ENCODE measurements at regions not wholly inside any gene's neighbourhood (a gene's known extent, or its start where the extent isn't known, plus 50 kb on each side); places are given as distances from the start of the nearest gene placed in this dataset.

DNA sequence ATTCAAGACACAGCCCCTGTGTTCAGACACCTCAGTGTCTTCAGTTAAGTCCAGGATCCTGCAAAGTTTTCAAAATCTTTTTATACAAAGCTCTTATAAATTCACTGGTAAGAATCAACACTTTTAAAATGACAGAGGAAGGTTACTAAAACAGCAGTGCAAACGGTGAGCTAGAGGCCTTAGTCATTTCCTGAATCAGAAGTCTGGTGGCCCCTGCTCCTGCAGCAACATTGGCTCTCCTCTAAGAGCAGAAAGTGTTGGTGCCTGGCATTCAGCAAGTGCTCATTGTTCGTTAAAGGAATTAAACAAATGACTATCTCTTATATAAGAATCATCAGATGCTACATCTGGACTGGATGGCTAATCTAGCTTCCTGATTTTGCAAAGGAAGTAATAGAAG lies 282.9 kb downstream of the PTGER3 start:
- CTCF ChIA-PET, result no interaction called here
- Histone ChIP-seq H3K27me3 (ENCODE audit: insufficient read depth, low read length) (peaks cover 6% of the 10 kb centered on the region), H3K36me3 (ENCODE audit: control insufficient read depth in 1 of 2, insufficient read depth in 2 of 2, low read length in 2 of 2) (no peaks in the 10 kb centered on the region), H2AFZ (ENCODE audit: low read depth, low read length, poor library complexity, severe bottlenecking) (no peak overlapping the region), H3K9ac (ENCODE audit: low read length) (no peak overlapping the region), H3K4me3 (replicated peaks in 1 of 2; ENCODE audit: low read depth in 1 of 2, low read length in 2 of 2) (no peak overlapping the region), H3K4me1 (ENCODE audit: control insufficient read depth in 1 of 2, insufficient read depth in 2 of 2, low read length in 2 of 2) (no peaks in the 10 kb centered on the region), H3K79me2 (ENCODE audit: insufficient read depth, low read length) (no peaks in the 10 kb centered on the region), H4K20me1 (ENCODE audit: insufficient read depth) (no peaks in the 10 kb centered on the region), H3K9me2 (ENCODE audit: insufficient read depth) (no peaks in the 10 kb centered on the region), H3K4me2 (ENCODE audit: low read length) (no peak overlapping the region), H3K27ac (ENCODE audit: low read depth, low read length) (no peak overlapping the region), H3K9me3 (ENCODE audit: control insufficient read depth in 1 of 2, insufficient read depth in 1 of 2, low read depth in 1 of 2, low read length in 2 of 2) (no peaks in the 10 kb centered on the region)
- intact Hi-C loops (cut with micrococcal nuclease), result no loop called here
- POLR2A ChIA-PET, result no interaction called here
- ATAC-seq (no peak), DNase-seq (ENCODE audit: low read depth, low spot score) (no peak)
- RAD21 ChIA-PET (ENCODE audit: low non-redundant PET in 1 of 2, low total read pairs in 2 of 2, uncharacterized antibody in 2 of 2, unreplicated experiment in 2 of 2), result no interaction called here
- no TSS peak for BruUV-seq (replicated peaks)
- TF ChIP-seq SRF (IDR thresholded peaks at IDR 0.05; ENCODE audit: low read depth), result no peak
- no peak for TF ChIP-seq SP1 (IDR thresholded peaks at IDR 0.05; ENCODE audit: low read depth)
- TF ChIP-seq JUND (IDR thresholded peaks at IDR 0.05), result no peak
- no peak for TF ChIP-seq RAD21 (IDR thresholded peaks at IDR 0.05; ENCODE audit: low read depth)
- TF ChIP-seq EZH2 (IDR thresholded peaks at IDR 0.05), result no peak
- no peak for TF ChIP-seq CEBPB (IDR thresholded peaks at IDR 0.05; ENCODE audit: low read depth)
- TF ChIP-seq, protein P1, sequence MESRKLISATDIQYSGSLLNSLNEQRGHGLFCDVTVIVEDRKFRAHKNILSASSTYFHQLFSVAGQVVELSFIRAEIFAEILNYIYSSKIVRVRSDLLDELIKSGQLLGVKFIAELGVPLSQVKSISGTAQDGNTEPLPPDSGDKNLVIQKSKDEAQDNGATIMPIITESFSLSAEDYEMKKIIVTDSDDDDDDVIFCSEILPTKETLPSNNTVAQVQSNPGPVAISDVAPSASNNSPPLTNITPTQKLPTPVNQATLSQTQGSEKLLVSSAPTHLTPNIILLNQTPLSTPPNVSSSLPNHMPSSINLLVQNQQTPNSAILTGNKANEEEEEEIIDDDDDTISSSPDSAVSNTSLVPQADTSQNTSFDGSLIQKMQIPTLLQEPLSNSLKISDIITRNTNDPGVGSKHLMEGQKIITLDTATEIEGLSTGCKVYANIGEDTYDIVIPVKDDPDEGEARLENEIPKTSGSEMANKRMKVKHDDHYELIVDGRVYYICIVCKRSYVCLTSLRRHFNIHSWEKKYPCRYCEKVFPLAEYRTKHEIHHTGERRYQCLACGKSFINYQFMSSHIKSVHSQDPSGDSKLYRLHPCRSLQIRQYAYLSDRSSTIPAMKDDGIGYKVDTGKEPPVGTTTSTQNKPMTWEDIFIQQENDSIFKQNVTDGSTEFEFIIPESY (IDR thresholded peaks at IDR 0.05; ENCODE audit: extremely low read depth, insufficient replicate concordance, low read length), result no peak
- TF ChIP-seq YY1 (IDR thresholded peaks at IDR 0.05; ENCODE audit: extremely low read depth, insufficient replicate concordance, low read depth, low read length), result no peak
- no peak for TF ChIP-seq POLR2AphosphoS5 (IDR thresholded peaks at IDR 0.05; ENCODE audit: low read depth, low read length)

DNA sequence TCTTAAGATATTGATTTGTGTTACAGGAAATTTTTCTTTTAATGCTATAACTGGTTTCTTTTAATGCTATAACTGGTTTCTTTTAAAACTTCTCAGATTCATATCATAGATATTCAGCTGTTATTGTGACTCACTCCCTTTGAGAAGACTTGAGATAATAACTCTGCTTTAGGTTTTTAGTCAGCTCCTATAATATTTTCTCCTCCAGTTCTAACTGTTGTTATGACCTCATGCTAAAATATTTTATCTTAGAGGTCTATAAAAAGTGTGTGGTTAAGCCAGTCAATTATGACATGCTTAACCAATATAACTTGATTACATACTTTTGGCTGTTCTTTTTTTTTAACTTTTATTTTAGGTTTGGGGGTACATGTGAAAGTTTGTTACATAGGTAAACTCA lies 280.2 kb downstream of the PTGER3 start:
- no peak overlapping the region for H3K27ac ChIP-seq (ENCODE audit: low read depth, low read length)
- no peak overlapping the region for H3K4me2 ChIP-seq (ENCODE audit: low read length)
- H3K79me2 ChIP-seq (ENCODE audit: insufficient read depth, low read length), result no peaks in the 10 kb centered on the region
- no peak for TF ChIP-seq CBX3 (IDR thresholded peaks at IDR 0.05; ENCODE audit: low read depth)
- H3K9ac ChIP-seq (ENCODE audit: low read length), result no peak overlapping the region
- no peaks in the 10 kb centered on the region for H3K9me3 ChIP-seq (ENCODE audit: control insufficient read depth in 1 of 2, insufficient read depth in 1 of 2, low read depth in 1 of 2, low read length in 2 of 2)
- H3K4me3 ChIP-seq (replicated peaks in 1 of 2; ENCODE audit: low read depth in 1 of 2, low read length in 2 of 2), result no peak overlapping the region
- DNase-seq (ENCODE audit: low read depth, low spot score) (no peak), ATAC-seq (no peak)
- BruUV-seq (replicated peaks), result no TSS peak
- peaks cover 6% of the 10 kb centered on the region for H3K27me3 ChIP-seq (ENCODE audit: insufficient read depth, low read length)
- intact Hi-C loops (cut with micrococcal nuclease), result no loop called here
- H3K4me1 ChIP-seq (ENCODE audit: control insufficient read depth in 1 of 2, insufficient read depth in 2 of 2, low read length in 2 of 2), result no peaks in the 10 kb centered on the region
- H4K20me1 ChIP-seq (ENCODE audit: insufficient read depth), result no peaks in the 10 kb centered on the region
- ChIA-PET POLR2A (no interaction called here), CTCF (no interaction called here), RAD21 (ENCODE audit: low non-redundant PET in 1 of 2, low total read pairs in 2 of 2, uncharacterized antibody in 2 of 2, unreplicated experiment in 2 of 2) (no interaction called here)
- H3K36me3 ChIP-seq (ENCODE audit: control insufficient read depth in 1 of 2, insufficient read depth in 2 of 2, low read length in 2 of 2), result no peaks in the 10 kb centered on the region
- H3K9me2 ChIP-seq (ENCODE audit: insufficient read depth), result no peaks in the 10 kb centered on the region
- no peak overlapping the region for H2AFZ ChIP-seq (ENCODE audit: low read depth, low read length, poor library complexity, severe bottlenecking)

All from HCT116 (cell line).